Mucosa of descending colon (tissue), 3 donors: ENCODE measurements at regions not wholly inside any gene's neighbourhood (a gene's known extent, or its start where the extent isn't known, plus 50 kb on each side); places are given as distances from the start of the nearest gene placed in this dataset.
A peak's percentile ranks its signal among the peaks of the same experiment; 100 is the strongest.

Experiments
- ATAC-seq: fragments of 200-7000 bp; cut with Tn5 transposase; one replicate; pipeline ENCODE4 v1.9.1; 2020; ENCODE audit warnings: mild to moderate bottlenecking, moderate library complexity
- DNase-seq, 3 donors: peaks; one replicate each; pipeline ENCODE4 v3.0.0-alpha.2; 2020
- H3K36me3 ChIP-seq: fragments of 200-600 bp; one replicate; pipeline ENCODE4 v1.8.0; 2021; ENCODE audit warnings: low read depth, mild to moderate bottlenecking
- H3K4me1 ChIP-seq: fragments of 200-600 bp; one replicate; pipeline ENCODE4 v1.8.0; 2021; ENCODE audit warnings: low read depth, mild to moderate bottlenecking
- H3K4me3 ChIP-seq: fragments of 200-600 bp; one replicate; pipeline ENCODE4 v1.8.0; 2021; ENCODE audit warnings: mild to moderate bottlenecking
- H3K9me3 ChIP-seq: fragments of 200-600 bp; one replicate; pipeline ENCODE4 v1.8.0; 2021; ENCODE audit warnings: mild to moderate bottlenecking
- CTCF ChIP-seq: fragments of 200-600 bp; IDR thresholded peaks from one replicate; pipeline ENCODE4 v1.8.0; 2022; ENCODE audit warnings: antibody characterized with exemption, mild to moderate bottlenecking
- intact Hi-C, 2 donors: fragments of 100-400 bp; cut with DNase I in 1 of 2; cut with micrococcal nuclease in 1 of 2; formaldehyde crosslinking; loops; one replicate each; pipeline versions ENCODE4 v1.11.0 to v1.11.1; 2022; cut with DNase I, micrococcal nuclease
- donor health status: DM: no; HTN: no; CAD: no; lungs with moderate emphysema.
- donor health status: DM: no; HTN: no; CAD: no.
- donor health status: DM: no; HTN: yes; CAD: no.

- H3K4me3 ChIP-seq = no peak overlapping the region
- no peak for ATAC-seq
- no peaks in the 10 kb centered on the region for H3K4me1 ChIP-seq
- no peaks in the 10 kb centered on the region for H3K36me3 ChIP-seq
- no peak for TF ChIP-seq CTCF
- DNase-seq = no peak
- H3K9me3 ChIP-seq = no peaks in the 10 kb centered on the region
- intact Hi-C loops = no loop called here
These were observed 390.6 kb upstream of the ANO3 start for GRCh38 chr11:25941353-25941752.

- H3K36me3 ChIP-seq = no peaks in the 10 kb centered on the region
- no peaks in the 10 kb centered on the region for H3K4me1 ChIP-seq
- DNase-seq = no peak
- ATAC-seq = no peak
- H3K4me3 ChIP-seq = no peak overlapping the region
- intact Hi-C loops = no loop called here
- no peaks in the 10 kb centered on the region for H3K9me3 ChIP-seq
- TF ChIP-seq CTCF = no peak
These were observed 388.9 kb upstream of the ANO3 start for GRCh38 chr11:25943031-25943430.

GRCh38 chr11:25943777-25944661 is 387.9 kb upstream of the ANO3 start:
- intact Hi-C loops = no loop called here
- Histone ChIP-seq H3K9me3 (no peaks in the 10 kb centered on the region), H3K4me3 (no peak overlapping the region), H3K4me1 (no peaks in the 10 kb centered on the region), H3K36me3 (no peaks in the 10 kb centered on the region)
- ATAC-seq (peak; percentile 92), DNase-seq (peak; percentile 48 to 63 (median 60))
- no peak for TF ChIP-seq CTCF

- DNase-seq (no peak), ATAC-seq (no peak)
- intact Hi-C loops = no loop called here
These were observed 382.0 kb upstream of the ANO3 start for GRCh38 chr11:25949918-25950317.

GRCh38 chr11:25953006-25953405 is 378.9 kb upstream of the ANO3 start:
- intact Hi-C loops = no loop called here
- Histone ChIP-seq H3K9me3 (no peaks in the 10 kb centered on the region), H3K4me3 (no peak overlapping the region), H3K4me1 (no peaks in the 10 kb centered on the region), H3K36me3 (no peaks in the 10 kb centered on the region)
- DNase-seq (no peak), ATAC-seq (no peak)
- no peak for TF ChIP-seq CTCF

More at GRCh38 chr11:25949918-25950317, 382.0 kb upstream of the ANO3 start:
- Histone ChIP-seq H3K36me3 (no peaks in the 10 kb centered on the region), H3K4me1 (no peaks in the 10 kb centered on the region), H3K4me3 (no peak overlapping the region), H3K9me3 (no peaks in the 10 kb centered on the region)
- no peak for TF ChIP-seq CTCF
